Naive thymus-derived CD8-positive, alpha-beta T cell (primary cell): ENCODE measurements at regions not wholly inside any gene's neighbourhood (a gene's known extent, or its start where the extent isn't known, plus 50 kb on each side); places are given as distances from the start of the nearest gene placed in this dataset.

Source experiments
- ATAC-seq, 2 donors: fragments of 150-1000 bp; cut with Tn5 transposase in 1 of 2; sonication (Bioruptor Pico), chemical (Tn5 transposase) in 1 of 2; 1 replicate in 1 of 2; 2 replicates in 1 of 2; pipeline ENCODE4 v1.10.0; 2021; ENCODE audit warnings: mild to moderate bottlenecking in 2 of 2, moderate library complexity in 2 of 2
- POLR2A ChIA-PET: fragments of 350-600 bp; sonication (Branson Sonifier 250); formaldehyde crosslinking; loops from one replicate; lab custom pipeline; 2021; ENCODE audit warnings: antibody characterized with exemption; lab: Charles Lee
- DNase-seq, 10 donors: peaks; one replicate each; pipeline versions ENCODE4 v3.0.0 to v3.0.0-alpha.2; 2020 to 2022
- H3K27ac Mint-ChIP-seq, 10 donors: one replicate each; pipeline ENCODE4 v1.8.0; 2020 to 2022; ENCODE audit warnings: mild to moderate bottlenecking in 10 of 10, mixed read lengths in 10 of 10, moderate library complexity in 4 of 10, inconsistent platforms in 1 of 10
- H3K27me3 Mint-ChIP-seq, 5 donors: one replicate each; pipeline ENCODE4 v1.8.0; 2021 to 2022; ENCODE audit warnings: mixed read lengths in 5 of 5
- H3K36me3 Mint-ChIP-seq, 3 donors: one replicate each; pipeline ENCODE4 v1.8.0; 2020 to 2022; ENCODE audit warnings: mixed read lengths in 3 of 3, mild to moderate bottlenecking in 2 of 3, inconsistent platforms in 1 of 3
- H3K4me1 Mint-ChIP-seq, 4 donors: one replicate each; pipeline ENCODE4 v1.8.0; 2021 to 2022; ENCODE audit warnings: mixed read lengths in 4 of 4
- H3K4me3 Mint-ChIP-seq, 10 donors: one replicate each; pipeline ENCODE4 v1.8.0; 2020 to 2022; ENCODE audit warnings: mild to moderate bottlenecking in 10 of 10, mixed read lengths in 10 of 10, moderate library complexity in 6 of 10, inconsistent platforms in 1 of 10
- H3K9me3 Mint-ChIP-seq, 9 donors: one replicate each; pipeline ENCODE4 v1.8.0; 2020 to 2022; ENCODE audit warnings: mixed read lengths in 9 of 9, mild to moderate bottlenecking in 3 of 9, inconsistent platforms in 1 of 9, moderate library complexity in 1 of 9

DNA sequence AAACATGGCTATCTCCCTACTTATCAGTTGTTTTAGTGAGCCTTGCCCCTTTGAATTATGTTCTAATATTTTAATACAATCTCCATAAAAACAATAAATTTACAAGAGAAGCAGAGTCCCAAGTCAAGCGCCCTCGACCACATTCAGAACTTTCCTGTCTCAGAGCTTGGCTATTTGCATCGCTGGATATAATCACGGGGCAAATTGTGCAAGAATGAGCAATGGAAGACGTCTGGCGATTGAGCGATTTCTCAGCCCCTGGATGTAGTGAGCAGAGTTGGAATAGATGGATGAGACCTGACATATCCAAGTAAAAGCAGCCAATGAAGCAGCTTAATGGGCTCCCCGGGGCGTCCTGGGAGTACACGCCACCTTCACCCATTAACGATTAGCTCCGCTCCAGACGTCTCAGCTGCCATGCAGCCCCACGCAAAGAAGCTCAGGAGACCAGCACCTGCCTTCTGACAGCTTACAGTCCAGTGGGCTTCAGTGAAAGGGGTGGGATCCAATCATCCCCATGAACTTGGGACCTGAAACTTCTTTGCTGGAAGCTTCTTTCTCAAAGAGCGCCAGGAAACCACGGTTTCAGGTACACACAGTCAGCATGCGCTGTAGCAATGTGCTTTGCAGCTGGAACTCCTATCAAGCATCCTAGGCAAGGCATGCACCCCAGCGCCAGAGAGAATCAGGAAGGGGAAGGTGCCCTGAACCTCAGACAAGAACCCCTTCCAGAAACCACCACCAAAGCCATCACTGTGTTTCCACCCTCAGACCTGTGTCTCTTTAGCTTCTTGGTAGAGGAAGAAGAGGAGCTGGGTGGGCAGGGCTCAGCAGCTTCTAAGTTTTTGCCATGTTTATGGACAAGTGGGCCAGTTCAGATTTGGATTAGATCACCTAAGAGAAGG, 92.0 kb upstream of the IRX4 start:
- Mint-ChIP-seq H3K4me3 (no peak overlapping the region), H3K4me1 (no peaks in the 10 kb centered on the region), H3K27ac (no peak overlapping the region), H3K36me3 (no peaks in the 10 kb centered on the region), H3K27me3 (peaks cover 10 to 52% (median 19%) of the 10 kb centered on the region in 5 donors), H3K9me3 (peaks cover 0 to 3% (median 0%) of the 10 kb centered on the region in 9 donors)
- ATAC-seq = no peak
- POLR2A ChIA-PET = no interaction called here
- DNase-seq = no peak

DNA sequence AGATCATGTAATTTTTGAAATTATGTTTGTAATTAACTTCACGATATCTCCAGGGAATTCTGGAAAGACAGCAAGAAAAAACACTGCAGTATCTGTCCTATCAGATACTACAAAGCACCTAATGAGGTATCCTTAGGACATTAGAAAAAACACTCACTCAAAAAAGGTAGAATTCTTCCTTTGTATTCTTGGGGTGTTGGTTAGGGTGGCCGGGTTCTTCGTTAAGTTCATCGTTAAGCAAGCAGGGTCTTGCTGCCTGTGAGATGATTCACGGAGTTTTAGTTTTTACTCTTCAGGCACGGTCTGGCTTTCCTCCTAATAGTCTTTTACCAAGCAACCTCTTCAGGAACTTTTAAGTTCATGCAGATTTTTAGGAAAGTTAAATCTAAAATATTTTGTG, 91.4 kb upstream of the IRX4 start:
- POLR2A ChIA-PET = no interaction called here
- Mint-ChIP-seq H3K27ac (no peak overlapping the region), H3K4me3 (no peak overlapping the region), H3K4me1 (no peaks in the 10 kb centered on the region), H3K9me3 (peaks cover 0 to 3% (median 0%) of the 10 kb centered on the region in 9 donors), H3K36me3 (no peaks in the 10 kb centered on the region), H3K27me3 (peaks cover 10 to 47% (median 17%) of the 10 kb centered on the region in 5 donors)
- ATAC-seq (no peak), DNase-seq (no peak)

DNA sequence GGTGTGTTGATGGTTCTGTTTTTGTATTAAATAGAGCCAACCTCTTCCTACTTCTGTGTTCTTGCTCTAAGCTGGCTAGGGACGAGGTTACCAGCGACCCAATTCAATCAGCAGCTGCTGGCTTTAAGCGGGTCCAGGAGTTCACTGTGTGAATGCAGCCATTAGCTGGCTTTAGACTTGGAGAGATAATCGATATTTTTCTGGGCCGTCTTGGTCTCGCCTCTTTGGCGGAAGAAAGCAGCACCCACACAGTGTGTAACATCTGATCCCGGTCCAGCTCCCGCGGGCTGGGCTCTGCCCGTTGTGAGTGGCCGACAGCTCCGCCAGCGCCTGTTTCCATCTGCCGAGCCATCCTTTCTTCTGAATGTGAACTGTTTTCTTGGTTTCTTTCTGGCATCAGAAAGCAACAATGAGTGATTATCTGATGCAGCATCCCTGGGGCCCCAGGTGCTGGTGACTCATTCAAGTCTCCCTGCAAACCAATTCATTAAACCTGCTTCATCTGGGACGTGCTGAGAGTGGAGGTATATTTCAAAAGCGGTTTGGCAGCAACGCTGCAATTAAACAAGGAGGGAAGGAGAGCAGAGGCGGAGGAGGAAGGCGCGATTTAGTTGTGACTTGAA, 90.8 kb upstream of the IRX4 start:
- Mint-ChIP-seq H3K4me1 (no peaks in the 10 kb centered on the region), H3K27me3 (peaks cover 9 to 47% (median 17%) of the 10 kb centered on the region in 5 donors), H3K27ac (no peak overlapping the region), H3K4me3 (no peak overlapping the region), H3K9me3 (peaks cover 0 to 3% (median 0%) of the 10 kb centered on the region in 9 donors), H3K36me3 (no peaks in the 10 kb centered on the region)
- POLR2A ChIA-PET = no interaction called here
- no peak for ATAC-seq
- no peak for DNase-seq

DNA sequence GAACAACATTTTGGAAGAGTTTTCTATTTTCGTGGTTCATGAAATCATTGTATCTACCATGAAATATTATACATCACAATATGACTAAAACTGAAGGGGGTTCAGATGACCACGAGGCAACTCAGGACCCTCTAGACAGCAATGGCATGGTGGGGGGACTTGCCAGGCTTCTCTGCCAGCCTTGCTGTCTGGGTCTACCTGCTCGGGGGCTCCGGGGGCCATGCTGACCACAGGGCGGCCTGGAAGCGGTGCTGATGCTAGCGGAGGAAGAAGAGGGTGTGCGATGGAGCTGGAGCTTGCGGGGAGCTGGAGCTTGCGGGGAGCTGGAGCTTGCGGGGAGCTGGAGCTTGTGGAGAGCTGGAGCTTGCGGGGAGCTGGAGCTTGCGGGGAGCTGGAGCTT, 89.2 kb upstream of the IRX4 start:
- no peaks in the 10 kb centered on the region for H3K9me3 Mint-ChIP-seq
- DNase-seq (no peak), ATAC-seq (no peak)
- H3K27ac Mint-ChIP-seq = no peak overlapping the region
- H3K36me3 Mint-ChIP-seq = no peaks in the 10 kb centered on the region
- peaks cover 5 to 43% (median 13%) of the 10 kb centered on the region in 5 donors for H3K27me3 Mint-ChIP-seq
- no peaks in the 10 kb centered on the region for H3K4me1 Mint-ChIP-seq
- no peak overlapping the region for H3K4me3 Mint-ChIP-seq
- POLR2A ChIA-PET = no interaction called here

DNA sequence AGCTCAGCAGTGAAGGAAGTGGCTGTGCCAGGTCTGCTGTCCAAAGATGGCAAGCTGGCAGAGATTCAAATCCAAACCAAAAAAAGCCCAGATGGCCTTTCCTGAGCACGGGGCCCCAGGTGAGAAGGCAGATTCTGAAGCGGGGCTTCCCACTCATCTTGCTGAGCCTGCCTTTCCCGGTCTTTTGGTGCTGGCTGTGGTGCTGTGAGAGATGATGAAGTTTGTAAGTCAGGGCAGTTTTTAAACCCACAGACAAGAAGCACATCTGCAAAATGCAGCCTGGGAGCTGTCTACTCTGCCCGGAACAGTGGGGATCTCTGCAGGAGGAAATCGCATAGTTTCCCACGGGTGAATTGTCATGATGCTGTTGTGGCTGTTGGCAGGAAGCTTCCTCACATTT, 85.0 kb upstream of the IRX4 start:
- DNase-seq (no peak), ATAC-seq (no peak)
- Mint-ChIP-seq H3K4me3 (no peak overlapping the region), H3K36me3 (no peaks in the 10 kb centered on the region), H3K27me3 (peaks cover 0 to 40% (median 4%) of the 10 kb centered on the region in 5 donors), H3K27ac (no peak overlapping the region), H3K4me1 (no peaks in the 10 kb centered on the region), H3K9me3 (no peaks in the 10 kb centered on the region)
- POLR2A ChIA-PET = no interaction called here

DNA sequence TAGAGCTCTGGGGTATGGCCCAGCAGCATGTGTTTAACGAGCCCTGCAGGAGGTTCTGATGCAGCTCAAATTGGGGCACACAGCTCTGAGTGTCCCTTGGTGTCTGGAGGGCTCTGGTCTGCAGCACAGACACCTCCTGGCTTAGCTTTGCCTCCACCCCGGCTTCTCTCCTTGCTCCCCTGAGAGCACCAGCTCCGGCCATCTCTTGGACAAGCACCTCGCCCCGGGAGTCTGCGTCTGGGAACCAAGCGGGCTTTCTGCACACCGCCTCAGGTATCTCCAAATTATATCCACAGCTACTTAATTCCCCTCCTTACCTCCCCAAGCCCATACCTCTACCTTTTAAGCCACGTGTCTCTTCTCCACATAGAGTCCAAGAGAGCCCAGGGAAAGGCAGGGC, 83.7 kb upstream of the IRX4 start:
- no peaks in the 10 kb centered on the region for H3K36me3 Mint-ChIP-seq
- H3K4me3 Mint-ChIP-seq = no peak overlapping the region
- no peak for DNase-seq
- peaks cover 0 to 46% (median 4%) of the 10 kb centered on the region in 5 donors for H3K27me3 Mint-ChIP-seq
- ATAC-seq = no peak
- H3K9me3 Mint-ChIP-seq = no peaks in the 10 kb centered on the region
- no peak overlapping the region for H3K27ac Mint-ChIP-seq
- POLR2A ChIA-PET = no interaction called here
- H3K4me1 Mint-ChIP-seq = no peaks in the 10 kb centered on the region

DNA sequence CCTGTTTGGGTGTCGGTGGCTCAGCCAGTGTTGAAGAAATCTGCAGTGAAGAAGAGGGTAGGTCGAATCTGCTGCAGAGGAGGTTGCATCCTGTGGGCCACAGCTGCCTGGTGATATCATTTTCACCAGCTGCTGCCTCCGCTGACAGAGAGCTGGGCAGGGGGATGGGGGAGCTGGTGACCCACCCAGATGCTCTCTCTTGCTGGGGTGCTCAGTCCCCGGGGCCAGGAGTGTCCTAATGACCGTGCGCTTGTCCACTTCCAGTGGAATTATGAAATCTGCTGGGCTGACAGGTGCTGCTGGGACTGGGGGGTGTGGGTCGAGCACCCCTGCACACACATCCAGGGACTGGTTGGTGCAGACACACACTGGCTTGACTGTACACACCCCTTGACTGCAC, 83.2 kb upstream of the IRX4 start:
- Mint-ChIP-seq H3K4me1 (no peaks in the 10 kb centered on the region), H3K27me3 (peaks cover 0 to 46% (median 4%) of the 10 kb centered on the region in 5 donors), H3K4me3 (no peak overlapping the region), H3K36me3 (no peaks in the 10 kb centered on the region), H3K27ac (no peak overlapping the region), H3K9me3 (no peaks in the 10 kb centered on the region)
- DNase-seq = no peak
- POLR2A ChIA-PET = no interaction called here
- no peak for ATAC-seq

DNA sequence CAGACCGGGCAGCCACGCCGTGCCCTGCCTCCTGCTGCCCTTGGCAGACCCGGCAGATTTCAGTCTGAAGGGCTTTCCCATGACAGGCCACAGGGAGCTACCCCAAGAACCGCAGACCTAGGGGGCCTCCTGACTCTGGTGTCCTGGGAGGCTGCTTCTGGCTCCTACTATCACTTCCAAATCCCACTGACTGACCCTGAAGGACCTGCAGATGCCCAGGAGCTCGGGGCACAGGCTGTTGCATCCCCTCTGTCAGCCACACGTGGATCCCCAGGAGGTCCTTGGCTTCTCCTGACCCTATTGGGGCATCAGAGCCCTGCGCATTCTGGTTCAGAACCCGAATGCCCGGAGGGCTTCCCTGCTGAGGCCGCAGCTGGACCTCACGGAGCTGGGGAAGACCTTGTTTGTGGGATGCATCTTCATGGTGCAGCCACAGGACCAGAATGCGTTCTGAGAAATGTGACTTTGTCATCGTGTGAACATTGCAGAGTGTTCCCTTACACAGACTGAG, 81.3 kb upstream of the IRX4 start:
- no peaks in the 10 kb centered on the region for H3K4me1 Mint-ChIP-seq
- no peak for ATAC-seq

DNA sequence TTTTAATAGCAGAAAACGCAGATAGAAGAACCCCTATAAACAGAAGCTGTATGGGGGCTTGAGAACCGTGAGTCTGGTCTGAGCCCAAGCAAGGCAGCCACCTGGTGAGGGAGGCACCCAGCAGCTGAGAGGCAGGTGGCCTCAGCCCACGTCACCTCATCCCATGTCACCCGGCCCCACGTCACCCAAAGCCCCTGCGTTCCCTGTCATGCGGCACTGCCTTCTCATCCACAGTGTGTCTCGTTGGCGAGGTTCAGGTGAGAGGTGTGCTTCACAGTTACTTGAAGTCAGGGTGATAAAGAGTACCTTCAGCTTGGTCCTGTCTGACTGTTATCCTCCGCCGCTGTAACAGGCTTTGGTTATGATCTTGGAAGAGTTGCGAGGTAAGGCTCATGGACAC, 80.6 kb upstream of the IRX4 start:
- Mint-ChIP-seq H3K9me3 (no peaks in the 10 kb centered on the region), H3K36me3 (no peaks in the 10 kb centered on the region), H3K27me3 (peaks cover 2 to 50% (median 6%) of the 10 kb centered on the region in 5 donors), H3K4me1 (no peaks in the 10 kb centered on the region), H3K4me3 (no peak overlapping the region), H3K27ac (peak overlapping the region in 1 of 10 donors; percentile 4)
- ATAC-seq (no peak), DNase-seq (no peak)
- POLR2A ChIA-PET = no interaction called here

More for the DNA sequence above, 81.3 kb upstream of the IRX4 start:
- POLR2A ChIA-PET = no interaction called here
- Mint-ChIP-seq H3K36me3 (no peaks in the 10 kb centered on the region), H3K27ac (no peak overlapping the region), H3K9me3 (no peaks in the 10 kb centered on the region), H3K4me3 (no peak overlapping the region), H3K27me3 (peaks cover 0 to 48% (median 4%) of the 10 kb centered on the region in 5 donors)
- no peak for DNase-seq

DNA sequence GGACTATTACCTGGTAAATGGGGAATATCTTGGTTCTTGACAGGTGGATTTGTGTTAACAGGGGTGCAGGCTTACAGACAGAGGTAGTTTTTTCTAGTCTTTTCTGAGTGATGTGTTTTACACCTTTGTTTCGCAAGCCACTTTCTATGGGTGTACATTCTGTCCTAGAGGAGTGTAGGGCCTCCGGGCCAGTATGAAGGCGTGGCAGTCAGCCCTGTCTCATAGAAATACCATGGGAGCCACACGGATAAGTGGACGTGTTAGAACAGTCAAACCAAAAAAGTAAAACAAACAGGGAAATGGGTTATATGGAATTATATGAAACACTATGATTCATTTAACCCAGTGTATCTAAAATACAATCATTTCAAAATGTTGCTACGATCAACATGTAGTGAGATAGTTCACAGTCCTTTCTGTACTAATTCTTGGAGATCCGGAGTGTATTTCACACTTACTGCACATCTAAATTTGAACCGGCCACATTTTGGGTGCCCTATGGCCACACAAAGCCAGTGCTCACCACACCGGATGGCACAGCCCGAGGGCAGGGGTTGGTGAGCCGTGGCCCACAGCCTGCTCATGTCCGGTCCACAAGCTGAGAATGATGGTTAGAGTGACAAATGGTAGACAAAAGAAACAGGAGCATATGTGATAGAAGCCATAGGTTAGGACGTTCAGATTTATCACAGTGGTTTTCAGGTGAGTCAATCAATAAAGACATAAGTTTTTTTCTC, 80.1 kb upstream of the IRX4 start:
- no peak overlapping the region for H3K4me3 Mint-ChIP-seq

DNA sequence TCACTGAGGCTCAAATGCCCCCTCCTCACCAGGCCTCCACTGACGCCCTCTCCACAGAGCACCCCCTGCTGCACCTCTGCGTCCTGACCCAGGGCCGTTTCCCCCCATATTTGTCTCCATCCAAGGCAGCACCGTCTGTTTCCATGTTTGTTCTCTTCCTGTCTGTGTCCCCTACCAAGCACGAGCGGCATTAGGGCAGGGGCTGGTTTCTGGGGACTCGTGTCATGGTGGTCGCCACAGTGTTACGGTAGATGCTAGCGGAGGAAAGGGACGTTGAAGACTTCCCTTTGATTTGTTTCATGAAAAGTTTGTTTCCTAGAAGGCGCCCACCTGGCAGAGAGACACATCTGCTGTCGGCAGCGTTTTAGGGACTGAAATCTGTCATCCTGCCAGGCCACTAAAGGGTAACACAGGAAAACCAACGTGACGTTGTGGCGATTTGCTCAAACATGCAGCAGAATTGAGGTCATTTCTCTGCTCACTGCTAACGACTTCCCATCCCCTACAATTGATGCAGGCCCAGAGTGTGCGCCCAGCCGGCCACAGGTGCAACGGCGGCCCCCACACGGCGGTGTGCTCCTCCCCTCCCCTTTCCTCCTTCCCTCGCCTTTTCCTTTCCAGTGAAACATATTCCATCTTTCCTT, 79.3 kb upstream of the IRX4 start:
- ATAC-seq (no peak), DNase-seq (no peak)
- H3K36me3 Mint-ChIP-seq = no peaks in the 10 kb centered on the region
- H3K9me3 Mint-ChIP-seq = no peaks in the 10 kb centered on the region
- H3K27me3 Mint-ChIP-seq = peaks cover 2 to 47% (median 10%) of the 10 kb centered on the region in 5 donors
- POLR2A ChIA-PET = no interaction called here
- H3K4me1 Mint-ChIP-seq = no peaks in the 10 kb centered on the region
- no peak overlapping the region for H3K27ac Mint-ChIP-seq
- H3K4me3 Mint-ChIP-seq = no peak overlapping the region

More for the DNA sequence above, 80.1 kb upstream of the IRX4 start:
- no peak for DNase-seq
- no peaks in the 10 kb centered on the region for H3K4me1 Mint-ChIP-seq
- H3K27me3 Mint-ChIP-seq = peaks cover 2 to 51% (median 6%) of the 10 kb centered on the region in 5 donors
- no peaks in the 10 kb centered on the region for H3K9me3 Mint-ChIP-seq
- POLR2A ChIA-PET = no interaction called here
- H3K27ac Mint-ChIP-seq = no peak overlapping the region
- ATAC-seq = no peak
- no peaks in the 10 kb centered on the region for H3K36me3 Mint-ChIP-seq

DNA sequence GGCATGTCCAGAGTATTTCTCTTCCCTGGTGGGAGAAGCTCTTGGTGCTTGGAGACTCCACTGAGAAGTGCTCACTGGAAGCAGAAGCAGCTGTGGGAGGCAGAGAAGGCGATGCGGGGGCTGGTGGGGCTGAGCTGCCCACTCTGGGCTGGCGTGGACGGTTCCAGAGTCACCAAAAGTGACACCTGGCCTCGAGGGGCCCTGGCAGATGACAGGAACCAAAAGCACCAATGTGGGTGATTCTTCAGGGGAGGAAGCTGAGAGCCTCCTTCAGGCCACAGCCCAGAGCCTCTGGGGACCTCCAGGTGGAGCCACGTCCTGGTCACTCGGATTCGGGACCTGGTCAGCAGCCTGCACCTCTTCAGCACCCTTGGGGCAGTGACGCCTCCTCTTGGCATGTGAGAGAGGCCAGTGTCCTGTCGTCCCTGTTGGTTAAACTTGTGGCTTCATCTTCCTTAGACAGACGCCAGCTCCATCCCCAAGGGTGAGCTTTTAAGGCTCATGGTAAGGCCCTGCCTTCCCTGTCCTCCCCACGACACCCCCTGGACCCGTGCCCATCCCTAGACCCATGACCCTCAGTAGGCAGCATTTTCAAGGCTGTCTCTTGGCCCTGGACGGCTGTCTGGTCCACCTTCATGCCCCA, 78.7 kb upstream of the IRX4 start:
- no peaks in the 10 kb centered on the region for H3K36me3 Mint-ChIP-seq
- ATAC-seq = no peak
- H3K9me3 Mint-ChIP-seq = no peaks in the 10 kb centered on the region
- POLR2A ChIA-PET = no interaction called here
- no peak overlapping the region for H3K27ac Mint-ChIP-seq
- H3K4me1 Mint-ChIP-seq = no peaks in the 10 kb centered on the region
- DNase-seq = no peak
- no peak overlapping the region for H3K4me3 Mint-ChIP-seq
- peaks cover 2 to 44% (median 10%) of the 10 kb centered on the region in 5 donors for H3K27me3 Mint-ChIP-seq
